Kidney (tissue), 13 donors: ENCODE measurements at regions not wholly inside any gene's neighbourhood (a gene's known extent, or its start where the extent isn't known, plus 50 kb on each side); places are given as distances from the start of the nearest gene placed in this dataset.

Experiments
- DNase-seq, 5 donors: peaks; one replicate each; pipeline ENCODE4 v3.0.0-alpha.2; 2013 to 2020
- FAIRE-seq: peaks from 2 replicates; lab custom pipeline; 2012; peaks lifted over from hg19 to GRCh38; lab: Jason Lieb, UNC
- H3K27ac ChIP-seq, 2 donors: one replicate each; pipeline ENCODE4 v1.7.0; 2013; ENCODE audit warnings: low read depth in 2 of 2, low read length in 2 of 2, inconsistent platforms in 1 of 2
- H3K27me3 ChIP-seq: one replicate; pipeline ENCODE4 v1.7.1; 2013; ENCODE audit warnings: low read length, inconsistent platforms; ENCODE audit not compliant: control insufficient read depth, insufficient read depth
- H3K36me3 ChIP-seq, 3 donors: one replicate each; pipeline versions ENCODE4 v1.7.0 to v1.7.1; 2013; ENCODE audit warnings: low read length in 3 of 3, control low read depth in 1 of 3, inconsistent platforms in 1 of 3; ENCODE audit not compliant: insufficient read depth in 3 of 3, control insufficient read depth in 2 of 3
- H3K4me1 ChIP-seq, 3 donors: one replicate each; pipeline versions ENCODE4 v1.7.0 to v1.7.1; 2013; ENCODE audit warnings: low read length in 3 of 3, inconsistent platforms in 1 of 3, low read depth in 1 of 3; ENCODE audit not compliant: control insufficient read depth in 2 of 3, insufficient read depth in 2 of 3
- H3K4me3 ChIP-seq, 3 donors: one replicate each; pipeline versions ENCODE4 v1.7.0 to v1.8.1; 2013; ENCODE audit warnings: low read length in 3 of 3, control low read depth in 1 of 3, inconsistent platforms in 1 of 3
- H3K9ac ChIP-seq, 3 donors: one replicate each; pipeline versions ENCODE4 v1.7.0 to v1.7.1; 2013; ENCODE audit warnings: low read length in 3 of 3, control low read depth in 1 of 3, inconsistent platforms in 1 of 3
- H3K9me3 ChIP-seq, 3 donors: one replicate each; pipeline versions ENCODE4 v1.7.0 to v1.7.1; 2013; ENCODE audit warnings: low read length in 3 of 3, control low read depth in 1 of 3, inconsistent platforms in 1 of 3; ENCODE audit not compliant: control insufficient read depth in 2 of 3, insufficient read depth in 1 of 3
- intact Hi-C: fragments of 100-400 bp; cut with DNase I; formaldehyde crosslinking; loops from one replicate; pipeline ENCODE4 v1.11.1; 2022
- TF ChIP-seq, protein P1 (sequence below): IDR thresholded peaks from 3 replicates; pipeline ENCODE4 v1.5.1; 2012; ENCODE audit warnings: mild to moderate bottlenecking, moderate library complexity, borderline replicate concordance; ENCODE audit not compliant: insufficient read depth; ENCODE audit errors: extremely low read depth
- donor health status: control.
- donor health status: control.
- donor health status: control.
- donor health status: control.
- donor health status: control.
- donor health status: DM: yes; HTN: yes; CAD: no.
- donor health status: Normal renal cell carcinoma (clear cell type).

- H3K27me3 ChIP-seq = no peaks in the 10 kb centered on the region
- intact Hi-C loops = no loop called here
- peaks cover 0 to 6% (median 0%) of the 10 kb centered on the region in 3 donors for H3K9me3 ChIP-seq
- TF ChIP-seq, protein P1, sequence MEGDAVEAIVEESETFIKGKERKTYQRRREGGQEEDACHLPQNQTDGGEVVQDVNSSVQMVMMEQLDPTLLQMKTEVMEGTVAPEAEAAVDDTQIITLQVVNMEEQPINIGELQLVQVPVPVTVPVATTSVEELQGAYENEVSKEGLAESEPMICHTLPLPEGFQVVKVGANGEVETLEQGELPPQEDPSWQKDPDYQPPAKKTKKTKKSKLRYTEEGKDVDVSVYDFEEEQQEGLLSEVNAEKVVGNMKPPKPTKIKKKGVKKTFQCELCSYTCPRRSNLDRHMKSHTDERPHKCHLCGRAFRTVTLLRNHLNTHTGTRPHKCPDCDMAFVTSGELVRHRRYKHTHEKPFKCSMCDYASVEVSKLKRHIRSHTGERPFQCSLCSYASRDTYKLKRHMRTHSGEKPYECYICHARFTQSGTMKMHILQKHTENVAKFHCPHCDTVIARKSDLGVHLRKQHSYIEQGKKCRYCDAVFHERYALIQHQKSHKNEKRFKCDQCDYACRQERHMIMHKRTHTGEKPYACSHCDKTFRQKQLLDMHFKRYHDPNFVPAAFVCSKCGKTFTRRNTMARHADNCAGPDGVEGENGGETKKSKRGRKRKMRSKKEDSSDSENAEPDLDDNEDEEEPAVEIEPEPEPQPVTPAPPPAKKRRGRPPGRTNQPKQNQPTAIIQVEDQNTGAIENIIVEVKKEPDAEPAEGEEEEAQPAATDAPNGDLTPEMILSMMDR = no peak
- no peaks in the 10 kb centered on the region for H3K4me1 ChIP-seq
- no peak overlapping the region for H3K4me3 ChIP-seq
- H3K27ac ChIP-seq = no peak overlapping the region
- FAIRE-seq (no peak), DNase-seq (no peak)
- no peak overlapping the region for H3K9ac ChIP-seq
- H3K36me3 ChIP-seq = no peaks in the 10 kb centered on the region
Measured at GRCh38 chr5:73256862-73257261, 83.9 kb downstream of the TMEM174 start.

DNA sequence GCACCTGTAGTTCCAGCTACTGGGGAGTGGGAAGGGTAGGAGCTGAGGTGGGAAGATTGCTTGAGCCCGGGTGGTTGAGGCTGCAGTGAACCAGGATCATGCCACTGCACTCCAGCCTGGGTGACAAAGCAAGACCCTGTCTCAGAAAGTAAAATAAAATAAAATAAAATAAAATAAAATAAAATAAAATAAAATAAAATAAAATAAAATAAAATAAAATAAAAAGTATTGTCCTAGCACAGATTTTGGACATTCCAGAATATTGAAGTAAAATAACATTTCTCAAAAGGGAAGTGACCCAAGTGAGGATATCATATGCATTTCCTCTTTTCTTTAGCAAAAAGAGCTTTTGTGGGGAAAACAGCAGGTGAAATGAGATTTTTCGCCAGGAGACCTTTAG lies 83.5 kb downstream of the TMEM174 start:
- no peak overlapping the region for H3K4me3 ChIP-seq
- no peak overlapping the region for H3K27ac ChIP-seq
- FAIRE-seq (no peak), DNase-seq (no peak)
- no peaks in the 10 kb centered on the region for H3K36me3 ChIP-seq
- no peak overlapping the region for H3K9ac ChIP-seq
- H3K9me3 ChIP-seq = peaks cover 0 to 6% (median 0%) of the 10 kb centered on the region in 3 donors
- H3K27me3 ChIP-seq = no peaks in the 10 kb centered on the region
- intact Hi-C loops = no loop called here
- H3K4me1 ChIP-seq = no peaks in the 10 kb centered on the region
- TF ChIP-seq, protein P1 = no peak

DNA sequence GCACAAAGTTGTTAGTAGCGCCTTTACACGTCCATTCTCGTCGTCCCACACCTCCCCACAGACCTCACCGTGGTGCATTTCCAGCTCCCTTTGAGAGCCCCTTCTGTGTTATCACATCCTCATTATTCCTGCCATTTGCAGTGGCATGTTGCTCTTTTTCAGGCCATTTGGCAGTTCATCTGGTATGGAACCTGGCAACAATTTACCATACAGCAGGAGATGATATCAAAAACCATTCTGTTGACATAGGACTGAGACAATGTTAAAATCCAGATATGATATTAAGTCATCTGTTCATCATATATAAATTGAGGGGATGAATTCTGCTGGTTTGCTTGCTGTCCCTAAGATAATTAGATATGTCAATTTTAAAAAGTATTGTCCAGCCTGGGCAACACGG lies 83.0 kb downstream of the TMEM174 start:
- FAIRE-seq (no peak), DNase-seq (no peak)
- Histone ChIP-seq H3K36me3 (no peaks in the 10 kb centered on the region), H3K27ac (no peak overlapping the region), H3K4me3 (no peak overlapping the region), H3K9ac (no peak overlapping the region), H3K9me3 (peaks cover 0 to 6% (median 0%) of the 10 kb centered on the region in 3 donors), H3K4me1 (no peaks in the 10 kb centered on the region), H3K27me3 (no peaks in the 10 kb centered on the region)
- intact Hi-C loops = no loop called here
- TF ChIP-seq, protein P1 = no peak

DNA sequence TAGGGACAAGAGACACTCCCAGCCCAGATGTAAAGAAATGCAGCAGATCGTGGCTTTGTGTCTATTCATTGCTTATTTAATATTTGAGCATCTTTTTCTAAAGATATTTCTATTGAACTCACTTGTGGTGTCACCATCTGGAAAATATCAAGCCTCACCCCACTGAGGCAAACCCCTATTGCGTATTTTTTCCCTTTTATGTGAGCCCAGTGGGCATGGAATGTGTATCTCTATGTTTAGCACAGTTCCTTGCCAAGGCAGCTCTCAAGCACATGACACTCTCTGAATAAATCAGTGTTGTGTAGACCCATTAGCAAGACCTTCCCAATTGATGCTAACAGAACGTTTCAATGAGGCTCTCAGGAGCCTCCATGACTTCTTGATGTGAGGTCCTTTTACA lies 81.6 kb downstream of the TMEM174 start:
- Histone ChIP-seq H3K27me3 (no peaks in the 10 kb centered on the region), H3K27ac (no peak overlapping the region), H3K4me1 (no peaks in the 10 kb centered on the region), H3K4me3 (no peak overlapping the region), H3K9me3 (peaks cover 0 to 6% (median 0%) of the 10 kb centered on the region in 3 donors), H3K36me3 (no peaks in the 10 kb centered on the region), H3K9ac (no peak overlapping the region)
- FAIRE-seq (no peak), DNase-seq (no peak)
- TF ChIP-seq, protein P1 = no peak
- intact Hi-C loops = no loop called here
